Fibroblast of pulmonary artery (primary cell): ENCODE measurements at regions not wholly inside any gene's neighbourhood (a gene's known extent, or its start where the extent isn't known, plus 50 kb on each side); places are given as distances from the start of the nearest gene placed in this dataset.
"Not testable (repeated sequence)": the region's sequence is repeated elsewhere in the genome, so short reads cannot be mapped to it uniquely, and the experiment has no call there.

Experiments
- DNase-seq: peaks from one replicate; pipeline ENCODE4 v3.0.0-alpha.2; 2010; ENCODE audit warnings: low read depth
- H3K4me3 ChIP-seq: replicated peaks from 2 replicates; pipeline ENCODE4 v1.5.1; 2011; ENCODE audit warnings: low read depth, mild to moderate bottlenecking, control low read depth, low read length, moderate library complexity
- CTCF ChIP-seq: IDR thresholded peaks from 2 replicates; pipeline ENCODE4 v1.5.1; 2011; ENCODE audit warnings: mild to moderate bottlenecking, control low read depth, low read length, inconsistent platforms; ENCODE audit errors: missing control alignments

- no peak for TF ChIP-seq CTCF
- no peak for DNase-seq
- no peak overlapping the region for H3K4me3 ChIP-seq
Measured at GRCh38 chr6:863831-864230, 170.9 kb upstream of the EXOC2 start.

GRCh38 chr6:863127-863526 is 170.2 kb upstream of the EXOC2 start:
- H3K4me3 ChIP-seq, DNase-seq: not testable (repeated sequence)

GRCh38 chr6:859936-860335 is 167.0 kb upstream of the EXOC2 start:
- no peak for TF ChIP-seq CTCF

GRCh38 chr6:854406-855118 is 161.6 kb upstream of the EXOC2 start:
- H3K4me3 ChIP-seq: no peak overlapping the region
- TF ChIP-seq CTCF: no peak
- no peak for DNase-seq

More at GRCh38 chr6:859936-860335, 167.0 kb upstream of the EXOC2 start:
- no peak for DNase-seq
- no peak overlapping the region for H3K4me3 ChIP-seq

GRCh38 chr6:852216-852615 is 159.3 kb upstream of the EXOC2 start:
- DNase-seq, H3K4me3 ChIP-seq: not testable (repeated sequence)

- DNase-seq: no peak
- H3K4me3 ChIP-seq: no peak overlapping the region
- no peak for TF ChIP-seq CTCF
Measured at GRCh38 chr6:849075-849506, 156.2 kb upstream of the EXOC2 start.

GRCh38 chr6:845566-845965 is 152.6 kb upstream of the EXOC2 start:
- H3K4me3 ChIP-seq: no peak overlapping the region
- TF ChIP-seq CTCF: no peak
- no peak for DNase-seq

- no peak for DNase-seq
- no peak for TF ChIP-seq CTCF
- H3K4me3 ChIP-seq: no peak overlapping the region
Measured at GRCh38 chr6:845101-845500, 152.2 kb upstream of the EXOC2 start.
